GM18499 (cell line): ENCODE measurements at regions not wholly inside any gene's neighbourhood (a gene's known extent, or its start where the extent isn't known, plus 50 kb on each side); places are given as distances from the start of the nearest gene placed in this dataset.

ENCODE experiments used
- ATAC-seq: cut with Tn5 transposase; IDR thresholded peaks from one replicate; pipeline ENCODE4 v1.9.1; 2021; ENCODE audit warnings: moderate number of reproducible peaks; ENCODE audit not compliant: insufficient read depth, unreplicated experiment

- no peak for ATAC-seq
Measured at GRCh38 chr13:32905063-32905863, 111.0 kb upstream of the KL start.

DNA sequence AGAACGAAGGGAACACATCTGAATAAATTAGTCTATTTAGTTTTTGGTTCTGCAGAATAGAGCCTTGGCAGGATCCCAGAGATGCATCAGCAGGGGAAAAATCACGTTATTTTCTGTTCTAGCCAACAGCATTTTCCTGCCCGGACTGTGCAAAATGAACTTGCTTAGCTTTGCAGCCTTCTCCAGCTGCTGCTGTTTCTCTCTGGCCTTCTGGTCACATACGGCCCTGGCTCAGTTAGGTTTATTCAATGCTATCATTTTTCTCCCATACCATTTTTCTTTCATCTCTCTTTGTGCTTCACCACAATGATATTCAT, 110.4 kb upstream of the KL start:
- ATAC-seq, result no peak

- no peak for ATAC-seq
Measured at GRCh38 chr13:32907211-32907610, 109.0 kb upstream of the KL start.

DNA sequence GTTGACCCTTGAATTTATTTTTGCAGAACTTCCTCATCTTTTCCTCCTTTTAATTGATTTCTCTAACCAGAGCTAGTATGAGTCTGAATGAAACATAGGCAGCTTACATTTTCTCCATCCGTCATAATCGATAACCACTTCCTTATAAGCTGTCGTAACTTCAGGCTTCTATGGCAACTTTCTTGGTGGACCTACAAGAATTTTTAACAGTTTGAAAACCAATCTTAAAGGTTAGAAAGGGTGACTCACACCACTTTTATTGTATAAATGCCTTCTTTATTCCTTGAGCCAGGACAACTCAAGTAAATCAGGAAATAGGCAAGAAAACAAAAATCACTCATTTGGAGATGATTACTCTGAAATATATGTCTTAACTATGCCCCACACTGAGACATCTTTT, 105.7 kb upstream of the KL start:
- no peak for ATAC-seq

- ATAC-seq, result no peak
Measured at GRCh38 chr13:32911506-32911905, 104.7 kb upstream of the KL start.

GRCh38 chr13:32914686-32915085, 101.5 kb upstream of the KL start:
- no peak for ATAC-seq

DNA sequence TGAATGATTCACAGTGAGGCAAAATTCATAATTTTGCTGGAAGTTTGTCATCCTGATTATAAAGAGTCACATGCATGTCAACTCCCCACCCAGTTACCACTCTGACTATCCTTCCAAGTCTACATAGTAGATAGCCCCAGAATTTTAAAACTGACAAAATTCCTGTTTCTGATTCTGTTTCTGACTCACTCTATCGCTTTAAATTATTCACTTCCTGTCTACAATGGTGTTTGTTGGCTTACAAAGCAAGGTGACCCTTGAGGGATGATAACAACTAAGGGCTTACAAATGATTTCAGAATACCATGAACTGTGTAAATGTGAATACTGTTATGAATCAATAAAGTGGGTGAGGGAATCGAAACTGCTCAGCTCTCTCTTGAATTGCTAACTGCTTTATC, 98.7 kb upstream of the KL start:
- ATAC-seq, result no peak

- ATAC-seq, result no peak
Measured at GRCh38 chr13:32923725-32924124, 92.5 kb upstream of the KL start.

DNA sequence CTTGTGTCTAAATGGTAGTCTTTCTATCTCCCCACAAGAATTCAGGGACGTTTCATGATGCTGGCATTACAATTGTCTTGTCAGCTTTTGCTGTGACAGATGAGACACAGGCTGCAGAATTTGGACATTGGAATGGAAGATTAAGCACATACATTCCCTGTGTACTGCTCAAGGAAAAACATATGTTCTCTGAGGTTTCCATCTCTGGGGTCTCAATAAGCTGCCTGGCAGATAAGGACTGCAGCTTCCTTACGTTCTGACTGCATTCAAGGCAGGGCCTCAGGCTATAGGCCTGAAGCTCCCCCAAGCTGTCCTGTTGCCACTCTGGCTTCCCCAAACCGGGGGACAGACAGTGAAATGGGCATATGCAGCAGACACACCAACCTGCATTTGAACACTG, 91.3 kb upstream of the KL start:
- no peak for ATAC-seq

DNA sequence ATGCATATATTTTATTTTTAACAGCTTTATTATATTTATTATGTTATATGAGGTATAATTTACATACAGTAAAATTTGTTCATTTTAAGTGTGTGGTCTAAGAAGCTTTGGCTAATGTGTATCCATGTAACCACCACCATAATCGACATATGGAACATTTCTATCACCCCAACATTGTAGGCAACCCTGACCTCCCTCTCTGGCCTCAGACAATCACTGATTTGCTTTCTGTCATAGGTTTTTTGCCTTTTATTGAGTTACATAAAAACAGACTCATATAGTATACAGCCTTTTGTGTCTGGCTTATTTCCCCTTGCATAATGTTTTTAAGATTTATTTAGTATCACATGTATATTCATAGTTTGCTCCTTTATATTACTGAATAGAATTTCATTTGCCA, 90.7 kb upstream of the KL start:
- ATAC-seq, result no peak

DNA sequence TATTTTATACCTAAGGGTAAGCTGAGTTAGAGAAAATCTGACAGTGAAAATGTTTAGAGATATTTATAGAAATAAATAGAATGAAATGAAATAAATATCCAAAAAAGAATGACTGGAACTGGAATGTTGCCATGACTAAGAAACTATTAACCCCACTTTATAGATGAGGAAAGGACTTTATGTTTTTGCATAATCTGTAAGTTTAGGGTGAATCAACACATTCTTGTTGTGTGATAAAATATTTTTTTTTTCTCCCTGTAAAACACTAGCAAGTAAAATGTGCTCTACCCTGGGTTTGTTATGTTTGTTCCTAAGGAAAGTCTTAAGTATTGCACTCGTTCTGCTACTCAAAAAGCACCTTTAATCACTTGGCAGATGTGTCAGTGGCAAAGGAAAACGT, 83.8 kb upstream of the KL start:
- ATAC-seq, result no peak

GRCh38 chr13:32936716-32937115, 79.5 kb upstream of the KL start:
- no peak for ATAC-seq

- no peak for ATAC-seq
Measured at GRCh38 chr13:32938314-32938713, 77.9 kb upstream of the KL start.

GRCh38 chr13:32938907-32939306, 77.3 kb upstream of the KL start:
- ATAC-seq, result no peak

DNA sequence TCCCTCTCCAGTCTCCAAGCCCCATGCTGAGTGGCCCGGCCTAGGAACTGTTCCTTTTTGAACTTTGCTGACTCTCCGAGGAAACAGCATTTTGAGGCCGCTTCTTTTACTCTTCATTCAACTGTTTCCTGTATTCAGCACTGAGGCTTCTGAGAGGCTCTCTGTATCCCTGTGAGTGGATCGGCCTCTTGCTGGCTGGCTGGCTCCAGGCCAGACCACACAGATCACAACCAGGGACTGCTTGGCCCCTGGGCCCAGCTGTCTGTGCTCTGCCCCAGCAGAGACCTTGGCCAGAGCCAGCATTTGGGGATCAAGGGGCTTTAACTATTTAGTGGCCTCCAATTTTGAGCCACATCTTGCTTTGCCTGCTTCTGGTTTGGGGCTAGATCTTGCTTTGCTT, 75.6 kb upstream of the KL start:
- ATAC-seq, result no peak

DNA sequence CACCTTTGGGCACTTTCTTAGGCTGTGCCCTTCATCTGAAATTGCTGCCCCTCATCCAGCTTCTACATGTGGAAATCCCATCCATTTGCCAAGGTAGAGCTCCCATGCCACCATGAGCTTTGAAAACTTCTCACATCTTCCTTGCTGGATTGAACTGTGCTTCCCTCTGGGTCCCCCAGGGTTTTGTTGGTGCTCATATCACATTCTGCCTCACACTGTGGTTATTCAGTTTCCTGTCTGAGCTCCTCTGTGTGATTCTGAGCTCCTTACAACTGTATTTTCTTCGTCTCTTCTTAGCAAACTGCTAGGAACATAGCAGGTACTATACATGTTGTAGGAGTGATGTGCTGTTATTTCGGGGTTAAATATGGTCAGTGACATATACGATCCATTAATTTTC, 74.9 kb upstream of the KL start:
- no peak for ATAC-seq

DNA sequence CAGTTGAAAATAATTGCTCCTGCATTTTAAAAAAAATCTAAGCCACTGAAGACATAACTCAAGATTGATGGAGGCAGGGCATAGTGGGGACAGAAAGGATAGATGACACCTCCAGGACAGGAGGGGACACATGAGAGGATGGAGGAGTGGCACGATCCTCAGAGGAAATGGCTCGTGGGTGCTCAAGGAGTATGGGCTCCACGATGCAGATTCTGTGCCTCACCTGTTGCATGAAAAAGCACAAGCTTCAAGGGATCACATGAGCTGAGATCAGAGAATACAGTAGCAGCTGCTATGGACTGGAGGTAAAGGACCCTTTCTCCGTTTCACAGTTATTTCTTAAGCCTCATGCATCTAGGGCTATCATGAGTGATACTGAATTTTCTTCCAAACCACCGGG, 69.7 kb upstream of the KL start:
- no peak for ATAC-seq

DNA sequence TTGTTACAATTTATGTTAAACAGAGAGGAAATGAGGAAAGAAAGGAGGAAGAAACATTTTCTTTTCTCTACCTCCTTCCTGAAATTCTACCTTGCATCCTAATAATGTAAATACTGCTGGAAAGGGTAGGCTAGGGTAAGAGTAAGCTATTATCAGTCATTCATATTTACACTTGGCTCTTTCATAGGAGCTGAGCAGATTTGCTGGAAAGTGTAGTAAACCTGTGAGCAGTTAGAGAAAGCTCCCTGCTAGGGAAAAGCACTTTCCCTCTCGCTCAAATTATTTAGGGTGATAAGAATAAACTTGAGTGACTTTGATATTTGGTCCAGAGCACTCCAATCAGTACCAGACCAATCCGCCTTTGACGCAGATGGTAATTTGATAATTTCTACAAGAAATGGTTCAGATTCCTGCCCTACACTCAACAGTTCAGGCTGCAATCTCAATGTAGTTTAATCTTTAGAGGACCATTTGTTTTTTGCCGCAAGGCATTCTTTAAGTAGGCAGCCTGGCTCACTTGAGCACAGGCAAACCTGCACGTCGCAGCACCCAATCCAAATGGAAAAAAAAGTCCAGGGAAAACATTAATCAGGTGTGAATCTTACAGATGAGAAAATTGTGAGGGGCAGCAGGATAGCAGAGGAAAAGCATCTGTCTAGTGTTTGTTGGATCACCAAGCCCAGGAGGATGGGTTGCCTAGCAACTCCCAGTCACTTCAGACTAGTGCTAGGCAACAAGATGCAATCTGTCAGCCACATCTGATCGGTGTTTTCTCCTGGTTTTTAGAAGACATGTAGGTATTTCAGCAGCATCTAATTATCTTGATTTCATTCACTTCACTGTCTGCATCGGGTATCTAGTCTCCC, 68.6 kb upstream of the KL start:
- ATAC-seq, result no peak

GRCh38 chr13:32949820-32950219, 66.4 kb upstream of the KL start:
- no peak for ATAC-seq

DNA sequence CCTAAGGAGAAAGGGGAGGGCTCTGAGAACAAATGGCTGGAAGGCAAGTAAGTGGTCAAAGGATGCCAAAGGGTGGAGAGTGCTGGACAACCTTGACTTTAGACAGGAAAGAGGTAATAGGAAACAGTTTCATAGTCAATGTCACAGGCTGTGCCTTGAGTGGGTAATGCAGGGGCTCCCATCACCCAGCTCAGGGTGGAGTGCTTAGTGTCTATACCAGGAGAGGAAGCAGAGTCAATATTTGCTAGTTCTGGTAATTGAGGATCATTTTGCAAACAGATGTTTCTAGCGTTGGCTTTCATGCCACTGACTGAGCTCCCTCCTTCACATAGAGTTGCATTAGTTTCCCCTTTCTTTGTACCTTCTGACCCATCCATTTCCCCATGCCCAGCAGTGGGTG, 64.6 kb upstream of the KL start:
- ATAC-seq, result no peak

DNA sequence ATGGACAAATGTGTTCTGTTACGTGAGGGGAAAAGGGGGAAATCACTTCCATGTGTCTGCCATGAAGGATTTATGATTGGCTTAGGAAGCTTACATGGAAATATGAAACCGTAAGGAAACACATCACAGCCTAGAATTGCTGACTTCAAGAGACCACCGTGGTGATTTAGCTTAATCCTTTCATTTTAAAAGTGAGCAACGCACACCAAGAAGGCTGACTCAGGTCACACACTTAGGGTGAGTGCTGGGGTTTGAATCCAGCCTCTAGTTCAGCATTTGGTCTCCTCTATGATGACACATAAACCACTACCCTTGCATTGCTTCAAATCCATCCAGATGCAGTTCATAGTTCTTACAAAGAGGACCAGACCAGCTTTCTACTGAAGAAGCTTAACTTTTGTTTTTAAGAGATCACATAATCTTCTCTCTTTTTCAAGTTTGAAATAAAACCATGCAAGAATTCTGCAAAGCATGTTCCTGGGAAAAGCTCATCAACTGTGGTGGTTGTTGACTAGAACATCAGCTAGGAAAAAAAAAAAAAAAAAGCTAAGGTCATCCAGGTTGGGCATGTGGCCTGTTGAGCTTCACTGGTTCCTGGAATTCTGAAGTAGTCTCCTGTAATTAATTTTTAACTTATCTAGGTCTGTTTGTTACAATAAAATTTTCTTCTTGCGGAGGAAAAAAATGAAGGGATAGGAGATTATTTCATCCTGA, 60.2 kb upstream of the KL start:
- no peak for ATAC-seq
